ENCODE measurements at regions not wholly inside any gene's neighbourhood (a gene's known extent, or its start where the extent isn't known, plus 50 kb on each side); places are given as distances from the start of the nearest gene placed in this dataset.

DNA sequence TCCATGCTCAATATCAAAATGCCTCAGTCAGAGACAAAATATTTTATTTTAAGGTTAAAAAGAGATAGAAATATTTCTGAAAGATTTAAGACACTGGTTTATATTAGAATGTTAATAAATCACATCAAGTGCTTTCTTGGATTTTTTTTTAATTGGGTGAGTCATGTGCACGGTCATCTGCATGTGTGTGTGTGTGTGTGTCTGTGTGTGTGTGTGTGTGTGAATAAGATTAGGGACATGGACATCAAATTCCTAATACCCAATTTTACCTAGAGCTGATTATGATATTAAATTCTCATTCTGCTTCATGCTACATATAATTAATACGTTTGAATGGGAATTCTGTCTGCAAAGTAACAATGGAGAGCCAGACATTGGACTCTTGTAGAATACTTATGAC lies 122.9 kb downstream of the BASP1 start:
- no peak for ATAC-seq
- intact Hi-C loops (cut with DNase I), result no loop called here
- WGBS, 2 donors, result 54 to 64% methylated on average over 2 of the region's 2 CpGs

DNA sequence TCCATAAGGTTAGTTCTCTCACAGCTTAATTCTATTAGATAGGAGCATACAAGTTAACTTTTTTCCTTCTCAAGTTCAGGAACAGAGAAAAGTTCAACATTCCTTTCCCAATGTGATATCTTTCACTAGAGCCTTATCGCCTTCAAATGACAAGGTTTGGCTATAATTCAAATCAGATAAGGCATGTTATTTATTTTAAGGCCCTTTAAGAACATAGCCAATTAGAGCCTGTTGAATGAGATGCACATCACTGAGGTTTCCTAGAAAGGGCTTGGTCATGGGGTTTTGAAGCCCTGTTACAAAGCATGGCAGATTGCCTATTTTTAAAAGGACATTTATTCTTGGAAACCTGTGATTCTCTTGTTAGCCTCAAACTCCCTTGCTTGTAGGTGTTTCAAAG lies 123.4 kb downstream of the BASP1 start:
- intact Hi-C loops (cut with DNase I), result no loop called here
- H3K27me3 ChIP-seq, result peaks cover 0 to 7% (median 0%) of the 10 kb centered on the region in 7 donors
- peaks cover 0 to 19% (median 0%) of the 10 kb centered on the region in 11 donors for H3K9me3 ChIP-seq
- no peaks in the 10 kb centered on the region for H3K36me3 ChIP-seq
- H3K4me1 ChIP-seq, result no peaks in the 10 kb centered on the region
- ATAC-seq (no peak), DNase-seq (no peak)
- no peak overlapping the region for H3K4me3 ChIP-seq
- no peak overlapping the region for H3K27ac ChIP-seq
- TF ChIP-seq, protein P1, sequence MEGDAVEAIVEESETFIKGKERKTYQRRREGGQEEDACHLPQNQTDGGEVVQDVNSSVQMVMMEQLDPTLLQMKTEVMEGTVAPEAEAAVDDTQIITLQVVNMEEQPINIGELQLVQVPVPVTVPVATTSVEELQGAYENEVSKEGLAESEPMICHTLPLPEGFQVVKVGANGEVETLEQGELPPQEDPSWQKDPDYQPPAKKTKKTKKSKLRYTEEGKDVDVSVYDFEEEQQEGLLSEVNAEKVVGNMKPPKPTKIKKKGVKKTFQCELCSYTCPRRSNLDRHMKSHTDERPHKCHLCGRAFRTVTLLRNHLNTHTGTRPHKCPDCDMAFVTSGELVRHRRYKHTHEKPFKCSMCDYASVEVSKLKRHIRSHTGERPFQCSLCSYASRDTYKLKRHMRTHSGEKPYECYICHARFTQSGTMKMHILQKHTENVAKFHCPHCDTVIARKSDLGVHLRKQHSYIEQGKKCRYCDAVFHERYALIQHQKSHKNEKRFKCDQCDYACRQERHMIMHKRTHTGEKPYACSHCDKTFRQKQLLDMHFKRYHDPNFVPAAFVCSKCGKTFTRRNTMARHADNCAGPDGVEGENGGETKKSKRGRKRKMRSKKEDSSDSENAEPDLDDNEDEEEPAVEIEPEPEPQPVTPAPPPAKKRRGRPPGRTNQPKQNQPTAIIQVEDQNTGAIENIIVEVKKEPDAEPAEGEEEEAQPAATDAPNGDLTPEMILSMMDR (IDR thresholded peaks at IDR 0.05), result no peak
- 11 to 21% methylated on average over 1 of the region's 1 CpG for WGBS, 2 donors

More for the DNA sequence above, 122.9 kb downstream of the BASP1 start:
- H3K27me3 ChIP-seq, result peaks cover 0 to 7% (median 0%) of the 10 kb centered on the region in 7 donors
- no peak for DNase-seq
- TF ChIP-seq, protein P1 (IDR thresholded peaks at IDR 0.05), result no peak
- H3K9me3 ChIP-seq, result peaks cover 0 to 19% (median 0%) of the 10 kb centered on the region in 11 donors
- H3K27ac ChIP-seq, result no peak overlapping the region
- no peaks in the 10 kb centered on the region for H3K36me3 ChIP-seq
- no peaks in the 10 kb centered on the region for H3K4me1 ChIP-seq
- H3K4me3 ChIP-seq, result no peak overlapping the region

DNA sequence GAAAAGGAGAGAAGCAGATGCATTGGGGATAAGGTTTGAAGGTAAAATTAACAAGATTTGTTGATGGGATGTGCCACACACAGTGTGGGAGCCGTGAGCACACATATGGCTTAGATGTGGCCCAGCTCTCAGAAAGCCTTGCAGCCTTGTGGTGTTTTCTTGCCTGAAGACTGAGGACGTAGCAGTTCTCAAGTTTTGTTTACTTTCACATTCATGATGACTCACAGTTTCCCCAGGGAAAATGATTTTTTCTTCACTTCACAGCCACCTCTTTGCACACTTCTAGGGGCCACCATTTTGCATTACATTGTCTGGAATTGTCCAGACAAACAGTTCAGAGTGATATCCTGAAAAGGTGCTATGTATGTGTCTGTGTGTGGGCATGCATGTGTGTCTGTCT lies 126.2 kb downstream of the BASP1 start:
- Histone ChIP-seq H3K27me3 (peaks cover 0 to 3% (median 0%) of the 10 kb centered on the region in 7 donors), H3K36me3 (no peaks in the 10 kb centered on the region), H3K9me3 (peaks cover 0 to 3% (median 0%) of the 10 kb centered on the region in 11 donors), H3K4me3 (no peak overlapping the region), H3K27ac (no peak overlapping the region), H3K4me1 (no peaks in the 10 kb centered on the region)
- TF ChIP-seq, protein P1 (IDR thresholded peaks at IDR 0.05), result no peak
- 38 to 44% methylated on average over 2 of the region's 2 CpGs for WGBS, 2 donors
- ATAC-seq (no peak), DNase-seq (no peak)
- intact Hi-C loops (cut with DNase I), result no loop called here

DNA sequence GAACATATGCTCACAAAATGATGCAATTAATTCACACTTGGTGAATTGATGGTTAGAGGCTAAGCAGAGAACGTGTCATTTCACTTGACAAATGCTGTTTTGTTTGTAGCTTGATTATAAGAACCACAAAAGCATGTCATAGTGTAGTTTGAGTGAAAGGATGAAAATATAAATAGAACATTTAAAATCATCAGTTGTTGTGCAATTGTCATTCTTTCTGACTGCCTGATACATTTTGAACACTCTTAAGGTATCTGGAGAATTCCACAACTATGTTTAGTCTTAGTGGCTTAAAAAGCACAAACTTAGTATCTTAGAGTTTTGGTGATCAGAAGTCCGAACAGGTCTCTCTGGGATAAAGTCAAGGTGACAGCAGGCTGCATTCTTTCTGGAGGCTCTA lies 129.4 kb downstream of the BASP1 start:
- Histone ChIP-seq H3K4me3 (no peak overlapping the region), H3K4me1 (no peaks in the 10 kb centered on the region), H3K36me3 (no peaks in the 10 kb centered on the region), H3K27me3 (no peaks in the 10 kb centered on the region), H3K9me3 (no peaks in the 10 kb centered on the region), H3K27ac (no peak overlapping the region)
- DNase-seq (no peak), ATAC-seq (no peak)
- TF ChIP-seq, protein P1 (IDR thresholded peaks at IDR 0.05), result no peak
- 62 to 64% methylated on average over 2 of the region's 2 CpGs for WGBS, 2 donors
- intact Hi-C loops (cut with DNase I), result no loop called here
